HEK293T (cell line): ENCODE measurements at regions not wholly inside any gene's neighbourhood (a gene's known extent, or its start where the extent isn't known, plus 50 kb on each side); places are given as distances from the start of the nearest gene placed in this dataset.

ENCODE experiments used
- BHLHE40 ChIP-seq: fragments of 450-650 bp; IDR thresholded peaks from 2 replicates; pipeline ENCODE4 v1.6.1; 2016; ENCODE audit warnings: mild to moderate bottlenecking, moderate library complexity, borderline replicate concordance
- CTBP1 ChIP-seq: fragments of 450-650 bp; IDR thresholded peaks from 2 replicates; pipeline ENCODE4 v1.6.1; 2016; ENCODE audit warnings: borderline replicate concordance
- FOXA1 ChIP-seq: fragments of 450-650 bp; IDR thresholded peaks from 2 replicates; pipeline ENCODE4 v1.6.1; 2016; ENCODE audit warnings: mild to moderate bottlenecking
- L3MBTL2 ChIP-seq: fragments of 450-650 bp; conservative IDR thresholded peaks from 2 replicates; pipeline ENCODE4 v1.6.1; 2016; ENCODE audit warnings: mild to moderate bottlenecking
- SP1 ChIP-seq: fragments of 450-650 bp; IDR thresholded peaks from 2 replicates; pipeline ENCODE4 v1.6.1; 2017

DNA sequence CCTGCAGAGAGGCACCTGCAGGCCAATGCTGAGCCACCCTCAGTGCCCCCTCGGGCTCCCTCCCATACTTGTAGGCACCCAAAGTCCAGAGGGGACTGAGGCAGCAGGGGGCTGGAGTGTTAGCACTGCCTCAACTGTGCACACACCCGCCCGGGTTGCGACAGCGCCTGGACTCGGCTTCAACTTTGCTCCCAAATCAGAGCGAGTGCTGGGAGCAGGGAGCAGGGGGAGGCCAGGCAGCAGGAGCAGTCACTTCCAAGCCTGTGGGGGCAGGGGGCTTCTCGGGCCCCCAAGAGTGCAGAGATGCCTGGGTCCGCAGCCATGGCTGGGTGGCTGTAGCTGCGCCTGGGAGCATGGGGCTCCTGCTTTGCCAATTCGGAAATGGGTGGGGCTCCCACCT is 79.5 kb downstream of the DISP1 start:
- TF ChIP-seq FOXA1 = no peak
- TF ChIP-seq L3MBTL2 = no peak
- TF ChIP-seq SP1 = no peak
- TF ChIP-seq BHLHE40 = no peak
- no peak for TF ChIP-seq CTBP1
